ENCODE measurements at regions not wholly inside any gene's neighbourhood (a gene's known extent, or its start where the extent isn't known, plus 50 kb on each side); places are given as distances from the start of the nearest gene placed in this dataset.
A peak's percentile ranks its signal among the peaks of the same experiment; 100 is the strongest.

- DNase-seq: no peak
These were observed 50.7 kb upstream of the SPATA12 start for GRCh38 chr3:57009802-57010201.

- no peak for DNase-seq
These were observed 51.1 kb upstream of the SPATA12 start for GRCh38 chr3:57009367-57009766.

GRCh38 chr3:57007521-57008460 lies 52.7 kb upstream of the SPATA12 start:
- no peak for DNase-seq

- DNase-seq: no peak
These were observed 53.5 kb upstream of the SPATA12 start for GRCh38 chr3:57006949-57007419.

- peak; percentile 26 for DNase-seq
These were observed 54.2 kb upstream of the SPATA12 start for GRCh38 chr3:57006179-57006657.

GRCh38 chr3:57004229-57004628 lies 56.2 kb upstream of the SPATA12 start:
- no peak for DNase-seq

GRCh38 chr3:57003676-57004075 lies 56.8 kb upstream of the SPATA12 start:
- DNase-seq: no peak

- DNase-seq: no peak
These were observed 59.1 kb upstream of the SPATA12 start for GRCh38 chr3:57001356-57001755.

GRCh38 chr3:57000012-57000411 lies 60.5 kb upstream of the SPATA12 start:
- no peak for DNase-seq

GRCh38 chr3:56999547-56999946 lies 60.9 kb upstream of the SPATA12 start:
- no peak for DNase-seq

GRCh38 chr3:56998076-56998529 lies 62.4 kb upstream of the SPATA12 start:
- no peak for DNase-seq

GRCh38 chr3:56997675-56998074 lies 62.8 kb upstream of the SPATA12 start:
- no peak for DNase-seq

- no peak for DNase-seq
These were observed 63.4 kb upstream of the SPATA12 start for GRCh38 chr3:56997041-56997440.

- no peak for DNase-seq
These were observed 66.1 kb upstream of the SPATA12 start for GRCh38 chr3:56994391-56994790.

GRCh38 chr3:56990641-56991015 lies 69.8 kb upstream of the SPATA12 start:
- DNase-seq: no peak

GRCh38 chr3:56989977-56990640 lies 70.4 kb upstream of the SPATA12 start:
- DNase-seq: no peak

- no peak for DNase-seq
These were observed 71.1 kb upstream of the SPATA12 start for GRCh38 chr3:56989169-56989976.

GRCh38 chr3:56988458-56989168 lies 71.9 kb upstream of the SPATA12 start:
- peak; percentile 87 for DNase-seq

GRCh38 chr3:56987238-56987895 lies 73.1 kb upstream of the SPATA12 start:
- peak; percentile 34 for DNase-seq

- DNase-seq: no peak
These were observed 74.1 kb upstream of the SPATA12 start for GRCh38 chr3:56986347-56986746.

GRCh38 chr3:56985878-56986277 lies 74.6 kb upstream of the SPATA12 start:
- DNase-seq: no peak

- DNase-seq: no peak
These were observed 75.0 kb upstream of the SPATA12 start for GRCh38 chr3:56985460-56985859.

Data from retina (tissue), 1 donor.